Activated CD4-positive, alpha-beta T cell treated with anti-CD3 and anti-CD28 coated beads, Interleukin-2, amount 50 U/mL, for 16 hours (primary cell): ENCODE measurements at regions not wholly inside any gene's neighbourhood (a gene's known extent, or its start where the extent isn't known, plus 50 kb on each side); places are given as distances from the start of the nearest gene placed in this dataset.

Experiments used
- DNase-seq: peaks from one replicate; pipeline ENCODE4 v3.0.0-alpha.2; 2020

GRCh38 chr18:41753826-41754225 lies 201.2 kb upstream of the PIK3C3 start:
- no peak for DNase-seq

GRCh38 chr18:41752826-41753225 lies 202.2 kb upstream of the PIK3C3 start:
- no peak for DNase-seq

GRCh38 chr18:41751652-41752051 lies 203.4 kb upstream of the PIK3C3 start:
- no peak for DNase-seq

- no peak for DNase-seq
These were observed 203.9 kb upstream of the PIK3C3 start for GRCh38 chr18:41751161-41751560.

GRCh38 chr18:41747723-41748242 lies 207.3 kb upstream of the PIK3C3 start:
- DNase-seq, result no peak

- peak; percentile 22 for DNase-seq
These were observed 209.6 kb upstream of the PIK3C3 start for GRCh38 chr18:41745166-41746049.

GRCh38 chr18:41744421-41745030 lies 210.5 kb upstream of the PIK3C3 start:
- DNase-seq, result no peak

- no peak for DNase-seq
These were observed 217.8 kb upstream of the PIK3C3 start for GRCh38 chr18:41737218-41737617.

- no peak for DNase-seq
These were observed 220.1 kb upstream of the PIK3C3 start for GRCh38 chr18:41734917-41735316.

GRCh38 chr18:41732356-41732755 lies 222.7 kb upstream of the PIK3C3 start:
- no peak for DNase-seq

- DNase-seq, result no peak
These were observed 223.2 kb upstream of the PIK3C3 start for GRCh38 chr18:41731884-41732283.

GRCh38 chr18:41724195-41724594 lies 230.8 kb upstream of the PIK3C3 start:
- DNase-seq, result no peak

GRCh38 chr18:41721103-41721790 lies 233.8 kb upstream of the PIK3C3 start:
- DNase-seq, result no peak

GRCh38 chr18:41720226-41720625 lies 234.8 kb upstream of the PIK3C3 start:
- DNase-seq, result no peak

- DNase-seq, result no peak
These were observed 235.2 kb upstream of the PIK3C3 start for GRCh38 chr18:41719808-41720207.

- DNase-seq, result no peak
These were observed 240.2 kb upstream of the PIK3C3 start for GRCh38 chr18:41714872-41715271.

- DNase-seq, result no peak
These were observed 240.8 kb upstream of the PIK3C3 start for GRCh38 chr18:41713969-41714825.

GRCh38 chr18:41706301-41706700 lies 248.7 kb upstream of the PIK3C3 start:
- no peak for DNase-seq

- no peak for DNase-seq
These were observed 251.1 kb upstream of the PIK3C3 start for GRCh38 chr18:41703744-41704530.

- DNase-seq, result no peak
These were observed 254.6 kb upstream of the PIK3C3 start for GRCh38 chr18:41700416-41700815.

- no peak for DNase-seq
These were observed 259.6 kb upstream of the PIK3C3 start for GRCh38 chr18:41695441-41695840.

GRCh38 chr18:41693008-41693407 lies 262.0 kb upstream of the PIK3C3 start:
- no peak for DNase-seq
